NCI-H1436 (cell line): ENCODE measurements at regions not wholly inside any gene's neighbourhood (a gene's known extent, or its start where the extent isn't known, plus 50 kb on each side); places are given as distances from the start of the nearest gene placed in this dataset.
A peak's percentile ranks its signal among the peaks of the same experiment; 100 is the strongest.

Experiments
- DNase-seq: peaks from one replicate; lab custom pipeline; 2025; lab: John Stamatoyannopoulos, UW

GRCh38 chr13:91086936-91087716 lies 260.4 kb upstream of the MIR17HG start:
- DNase-seq: no peak

DNA sequence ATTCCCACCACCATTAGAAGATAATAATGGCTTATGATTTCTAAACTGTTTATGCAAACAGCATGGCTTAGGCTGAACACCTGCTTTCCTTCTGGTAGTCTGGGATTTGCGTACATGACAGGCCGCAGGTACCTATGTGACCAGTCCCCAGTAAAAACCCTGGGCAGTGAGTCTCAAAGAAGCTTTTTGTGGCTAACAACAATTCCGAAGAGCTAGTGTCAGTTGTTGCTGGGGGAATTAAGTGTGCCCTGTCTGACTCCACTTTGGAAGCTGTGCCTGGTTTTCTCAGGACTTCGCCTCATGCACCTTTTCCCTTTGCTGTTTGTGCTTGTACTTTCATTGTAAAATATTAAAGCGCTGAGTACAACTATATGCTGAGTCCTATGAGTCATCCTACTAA lies 250.2 kb upstream of the MIR17HG start:
- no peak for DNase-seq

- DNase-seq: no peak
Observed at GRCh38 chr13:91099877-91100276, 247.6 kb upstream of the MIR17HG start.

GRCh38 chr13:91100944-91101343 lies 246.5 kb upstream of the MIR17HG start:
- DNase-seq: no peak

GRCh38 chr13:91101381-91101780 lies 246.1 kb upstream of the MIR17HG start:
- DNase-seq: no peak

DNA sequence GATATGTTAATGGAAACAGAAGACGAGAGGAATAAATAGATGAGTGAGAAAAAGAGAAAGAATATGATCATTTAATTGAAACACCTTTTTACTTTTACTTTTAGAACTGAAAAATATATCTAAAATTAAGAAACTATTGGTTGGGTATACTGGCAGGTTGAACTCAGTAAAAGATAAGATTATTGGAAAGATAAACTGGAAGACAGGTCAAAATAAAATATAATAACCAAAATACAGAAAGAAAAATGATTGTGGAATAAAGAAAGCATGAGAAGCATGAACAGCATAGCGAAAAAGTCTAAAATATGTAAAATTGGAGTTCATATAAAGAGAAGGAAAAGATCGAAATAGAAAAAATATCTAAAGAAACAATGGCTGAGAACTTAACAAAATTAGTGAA lies 242.2 kb upstream of the MIR17HG start:
- no peak for DNase-seq

GRCh38 chr13:91106565-91106964 lies 240.9 kb upstream of the MIR17HG start:
- DNase-seq: no peak

- no peak for DNase-seq
Observed at GRCh38 chr13:91108315-91108714, 239.2 kb upstream of the MIR17HG start.

DNA sequence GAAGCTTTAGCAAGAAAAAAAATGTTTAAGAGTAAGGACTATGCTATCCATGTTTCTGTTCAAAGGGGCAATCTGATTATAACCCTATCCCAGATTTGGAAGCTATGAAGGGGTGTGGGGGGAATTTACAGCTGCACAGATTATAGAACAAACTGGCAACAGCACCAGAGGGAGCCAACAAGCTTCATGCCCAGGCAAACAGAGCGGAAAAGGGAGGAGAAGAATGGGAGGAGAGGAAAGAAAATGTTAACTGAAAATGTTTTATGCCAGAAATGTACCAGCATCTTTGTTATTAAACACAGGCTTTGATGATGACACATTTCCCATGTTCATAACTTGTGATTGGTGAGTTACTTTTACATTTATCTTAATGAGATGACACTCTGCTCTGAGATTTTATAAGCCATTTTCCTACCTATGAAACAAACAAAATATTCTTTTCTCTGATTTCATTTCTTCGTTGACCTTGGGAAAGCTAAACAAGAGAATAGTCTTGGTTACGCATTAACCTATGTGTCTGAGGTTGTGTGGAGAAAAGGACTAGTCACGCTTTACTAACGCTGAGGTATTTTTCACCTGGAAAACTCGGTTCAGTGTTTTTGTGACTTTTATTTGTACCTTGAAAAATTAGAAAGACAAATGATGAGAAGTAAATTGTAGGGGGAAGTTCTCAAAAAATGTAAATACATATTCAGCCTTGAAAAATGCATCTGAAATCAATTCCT lies 235.8 kb upstream of the MIR17HG start:
- DNase-seq: no peak

- DNase-seq: no peak
Observed at GRCh38 chr13:91112201-91112923, 235.1 kb upstream of the MIR17HG start.

GRCh38 chr13:91112924-91113277 lies 234.6 kb upstream of the MIR17HG start:
- no peak for DNase-seq

- DNase-seq: no peak
Observed at GRCh38 chr13:91115776-91116175, 231.7 kb upstream of the MIR17HG start.

- no peak for DNase-seq
Observed at GRCh38 chr13:91117351-91117750, 230.1 kb upstream of the MIR17HG start.

DNA sequence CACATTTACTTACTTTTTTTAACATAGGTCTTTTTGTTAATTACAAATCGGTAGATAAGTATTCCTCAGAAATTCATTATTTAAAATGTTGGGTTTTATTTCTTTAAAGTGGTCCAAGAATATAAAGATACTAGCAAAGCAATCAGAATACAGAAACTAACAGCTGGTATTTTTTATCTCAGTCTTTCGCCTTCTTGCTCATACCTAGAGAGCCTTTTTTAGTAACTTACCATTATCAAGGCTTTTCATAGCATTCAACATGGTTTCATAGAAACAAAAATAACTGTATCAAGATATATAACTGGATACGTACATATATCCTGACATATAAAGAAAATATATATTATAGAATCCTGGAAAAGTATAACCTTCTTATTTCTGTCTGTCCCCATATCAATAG lies 227.8 kb upstream of the MIR17HG start:
- no peak for DNase-seq

DNA sequence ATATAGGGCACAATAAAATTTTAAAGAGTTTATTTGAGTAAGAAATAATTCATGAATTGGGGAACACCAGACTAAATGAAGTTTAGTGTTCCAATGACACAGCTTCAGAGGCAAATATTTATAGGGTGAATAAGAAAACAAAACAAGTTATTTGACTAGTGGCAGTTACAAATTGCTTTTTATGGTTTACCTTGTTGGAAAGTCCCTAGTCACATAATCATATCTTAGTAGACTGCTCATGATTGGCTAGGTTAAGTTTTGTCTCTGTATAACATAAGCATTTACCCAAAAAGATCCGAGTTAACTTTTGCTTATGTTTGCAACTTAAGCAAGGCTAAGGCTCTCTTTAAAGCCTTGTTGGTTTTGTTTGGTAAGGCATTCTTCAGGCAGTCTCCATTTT lies 224.7 kb upstream of the MIR17HG start:
- DNase-seq: no peak

- no peak for DNase-seq
Observed at GRCh38 chr13:91123456-91124127, 223.9 kb upstream of the MIR17HG start.

- no peak for DNase-seq
Observed at GRCh38 chr13:91126806-91127205, 220.7 kb upstream of the MIR17HG start.

- DNase-seq: no peak
Observed at GRCh38 chr13:91127995-91128394, 219.5 kb upstream of the MIR17HG start.

GRCh38 chr13:91132381-91132780 lies 215.1 kb upstream of the MIR17HG start:
- no peak for DNase-seq

GRCh38 chr13:91132786-91133185 lies 214.7 kb upstream of the MIR17HG start:
- DNase-seq: no peak

GRCh38 chr13:91133941-91134802 lies 213.3 kb upstream of the MIR17HG start:
- peak; percentile 0 for DNase-seq

DNA sequence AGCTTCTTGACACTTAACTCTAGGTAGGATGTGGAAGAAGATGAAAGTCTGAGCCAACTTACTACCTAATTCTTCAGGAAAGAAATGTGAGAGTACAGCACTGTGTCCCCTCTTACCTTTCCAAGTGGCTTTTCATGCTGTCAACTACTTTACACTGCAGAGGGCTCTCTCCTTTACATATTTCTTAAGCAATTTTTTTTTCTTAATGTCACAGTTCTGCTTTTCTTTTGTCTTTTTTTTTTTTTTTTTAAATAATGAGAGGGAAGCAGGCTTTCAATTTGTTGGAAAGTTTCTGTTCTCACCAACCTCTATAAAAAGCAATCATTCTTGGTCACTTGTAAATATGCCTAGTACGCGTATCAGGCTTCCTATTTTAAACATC lies 212.7 kb upstream of the MIR17HG start:
- no peak for DNase-seq
